Neural crest cell (in vitro differentiated cells): ENCODE measurements at regions not wholly inside any gene's neighbourhood (a gene's known extent, or its start where the extent isn't known, plus 50 kb on each side); places are given as distances from the start of the nearest gene placed in this dataset.
"Not testable (repeated sequence)": the region's sequence is repeated elsewhere in the genome, so short reads cannot be mapped to it uniquely, and the experiment has no call there.

Source experiments
- DNase-seq: peaks from one replicate; pipeline ENCODE4 v3.0.0; 2021; ENCODE audit warnings: low read depth, mixed read lengths, low spot score
- H3K27ac Mint-ChIP-seq: one replicate; pipeline ENCODE4 v1.8.0; 2021; ENCODE audit warnings: mild to moderate bottlenecking, mixed read lengths; ENCODE audit not compliant: unreplicated experiment
- H3K27me3 Mint-ChIP-seq: 2 replicates; pipeline ENCODE4 v1.8.0; 2021; ENCODE audit warnings: low read depth, mild to moderate bottlenecking, mixed read lengths
- H3K36me3 Mint-ChIP-seq: 2 replicates; pipeline ENCODE4 v1.8.0; 2021; ENCODE audit warnings: low read depth, mild to moderate bottlenecking, mixed read lengths
- H3K4me1 Mint-ChIP-seq: 2 replicates; pipeline ENCODE4 v1.8.0; 2021; ENCODE audit warnings: mixed read lengths
- H3K4me3 Mint-ChIP-seq: one replicate; pipeline ENCODE4 v1.8.0; 2021; ENCODE audit warnings: mild to moderate bottlenecking, mixed read lengths
- H3K9me3 Mint-ChIP-seq: 2 replicates; pipeline ENCODE4 v1.8.0; 2021; ENCODE audit warnings: mixed read lengths
- TF ChIP-seq, protein P1 (sequence below): fragments of 200-600 bp; sonication (generic); conservative IDR thresholded peaks from 2 replicates; pipeline ENCODE4 v1.5.0; 2021; ENCODE audit warnings: antibody characterized with exemption, mild to moderate bottlenecking

DNA sequence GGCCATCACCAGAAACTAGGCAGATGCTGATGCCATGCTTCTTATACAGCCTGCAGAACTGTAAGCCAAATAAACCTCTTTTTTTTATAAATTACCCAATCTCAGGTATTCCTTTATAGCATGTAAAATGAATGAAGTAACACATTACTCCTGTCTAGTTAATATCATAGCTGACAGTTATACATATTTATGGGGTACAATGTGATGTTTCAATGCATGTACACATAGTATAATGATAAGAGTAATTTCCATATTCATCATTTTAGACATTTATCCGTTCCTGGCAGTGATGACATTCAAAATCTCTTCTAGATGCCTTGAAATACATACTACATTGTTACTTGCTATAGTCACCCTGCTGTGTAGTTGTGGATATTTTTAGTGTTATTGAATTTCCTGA lies 85.4 kb upstream of the SLC35F3 start:
- Mint-ChIP-seq H3K4me3 (no peak overlapping the region), H3K36me3 (no peaks in the 10 kb centered on the region), H3K27me3 (peaks cover 31% of the 10 kb centered on the region), H3K27ac (no peak overlapping the region), H3K9me3 (no peaks in the 10 kb centered on the region), H3K4me1 (no peaks in the 10 kb centered on the region)
- DNase-seq: no peak
- TF ChIP-seq, protein P1, sequence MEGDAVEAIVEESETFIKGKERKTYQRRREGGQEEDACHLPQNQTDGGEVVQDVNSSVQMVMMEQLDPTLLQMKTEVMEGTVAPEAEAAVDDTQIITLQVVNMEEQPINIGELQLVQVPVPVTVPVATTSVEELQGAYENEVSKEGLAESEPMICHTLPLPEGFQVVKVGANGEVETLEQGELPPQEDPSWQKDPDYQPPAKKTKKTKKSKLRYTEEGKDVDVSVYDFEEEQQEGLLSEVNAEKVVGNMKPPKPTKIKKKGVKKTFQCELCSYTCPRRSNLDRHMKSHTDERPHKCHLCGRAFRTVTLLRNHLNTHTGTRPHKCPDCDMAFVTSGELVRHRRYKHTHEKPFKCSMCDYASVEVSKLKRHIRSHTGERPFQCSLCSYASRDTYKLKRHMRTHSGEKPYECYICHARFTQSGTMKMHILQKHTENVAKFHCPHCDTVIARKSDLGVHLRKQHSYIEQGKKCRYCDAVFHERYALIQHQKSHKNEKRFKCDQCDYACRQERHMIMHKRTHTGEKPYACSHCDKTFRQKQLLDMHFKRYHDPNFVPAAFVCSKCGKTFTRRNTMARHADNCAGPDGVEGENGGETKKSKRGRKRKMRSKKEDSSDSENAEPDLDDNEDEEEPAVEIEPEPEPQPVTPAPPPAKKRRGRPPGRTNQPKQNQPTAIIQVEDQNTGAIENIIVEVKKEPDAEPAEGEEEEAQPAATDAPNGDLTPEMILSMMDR: no peak

DNA sequence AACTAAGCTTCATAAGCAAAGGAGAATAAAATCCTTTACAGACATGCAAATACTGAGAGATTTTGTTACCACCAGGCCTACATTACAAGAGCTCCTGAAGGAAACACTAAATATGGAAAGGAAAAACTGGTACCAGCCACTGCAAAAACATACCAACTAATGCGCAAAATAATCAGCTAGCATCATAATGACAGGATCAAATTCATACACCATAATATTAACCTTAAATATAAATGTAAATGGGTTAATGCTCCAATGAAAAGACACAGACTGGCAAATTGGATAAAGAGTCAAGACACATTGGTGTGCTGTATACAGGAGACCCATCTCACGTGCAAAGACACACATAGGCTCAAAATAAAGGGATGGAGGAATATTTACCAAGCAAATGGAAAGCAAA lies 80.3 kb upstream of the SLC35F3 start:
- Mint-ChIP-seq H3K9me3 (peaks cover 13% of the 10 kb centered on the region), H3K27me3 (peaks cover 29% of the 10 kb centered on the region)
- H3K4me1 Mint-ChIP-seq, H3K36me3 Mint-ChIP-seq, DNase-seq, H3K27ac Mint-ChIP-seq, H3K4me3 Mint-ChIP-seq: not testable (repeated sequence)

- peaks cover 35% of the 10 kb centered on the region for H3K27me3 Mint-ChIP-seq
- not testable (repeated sequence) for H3K36me3 Mint-ChIP-seq, DNase-seq, H3K4me1 Mint-ChIP-seq, H3K4me3 Mint-ChIP-seq, H3K27ac Mint-ChIP-seq
- H3K9me3 Mint-ChIP-seq: peaks cover 15% of the 10 kb centered on the region
These were observed 76.5 kb upstream of the SLC35F3 start for GRCh38 chr1:233827937-233828336.

DNA sequence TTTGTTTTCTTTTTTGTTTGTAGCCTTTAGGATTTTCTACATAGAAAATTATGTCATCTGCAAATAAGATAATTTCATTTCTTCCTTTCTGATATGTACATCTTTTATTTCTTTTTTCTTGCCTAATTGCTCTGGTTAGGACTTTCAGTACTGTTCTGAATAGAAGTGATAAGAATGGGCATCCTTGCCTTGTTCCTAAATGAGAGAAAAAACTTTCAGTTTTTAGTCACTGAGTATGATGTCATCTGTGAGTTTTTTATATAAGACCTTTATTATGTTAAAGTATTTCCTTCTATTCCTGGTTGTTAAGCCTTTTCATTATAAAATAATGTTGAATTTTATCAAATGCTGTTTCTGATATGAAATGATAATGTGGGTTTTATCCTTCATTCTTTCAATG lies 76.0 kb upstream of the SLC35F3 start:
- TF ChIP-seq, protein P1: no peak
- H3K27me3 Mint-ChIP-seq: peaks cover 34% of the 10 kb centered on the region
- no peaks in the 10 kb centered on the region for H3K4me1 Mint-ChIP-seq
- H3K9me3 Mint-ChIP-seq: peaks cover 15% of the 10 kb centered on the region
- no peak for DNase-seq
- no peak overlapping the region for H3K4me3 Mint-ChIP-seq
- peaks cover 5% of the 10 kb centered on the region for H3K36me3 Mint-ChIP-seq
- H3K27ac Mint-ChIP-seq: no peak overlapping the region

- TF ChIP-seq, protein P1: no peak
- H3K9me3 Mint-ChIP-seq: peaks cover 2% of the 10 kb centered on the region
- H3K27me3 Mint-ChIP-seq: peaks cover 20% of the 10 kb centered on the region
- DNase-seq: no peak
- no peaks in the 10 kb centered on the region for H3K36me3 Mint-ChIP-seq
- H3K4me1 Mint-ChIP-seq: no peaks in the 10 kb centered on the region
- no peak overlapping the region for H3K27ac Mint-ChIP-seq
- no peak overlapping the region for H3K4me3 Mint-ChIP-seq
These were observed 69.9 kb upstream of the SLC35F3 start for GRCh38 chr1:233834609-233835008.

DNA sequence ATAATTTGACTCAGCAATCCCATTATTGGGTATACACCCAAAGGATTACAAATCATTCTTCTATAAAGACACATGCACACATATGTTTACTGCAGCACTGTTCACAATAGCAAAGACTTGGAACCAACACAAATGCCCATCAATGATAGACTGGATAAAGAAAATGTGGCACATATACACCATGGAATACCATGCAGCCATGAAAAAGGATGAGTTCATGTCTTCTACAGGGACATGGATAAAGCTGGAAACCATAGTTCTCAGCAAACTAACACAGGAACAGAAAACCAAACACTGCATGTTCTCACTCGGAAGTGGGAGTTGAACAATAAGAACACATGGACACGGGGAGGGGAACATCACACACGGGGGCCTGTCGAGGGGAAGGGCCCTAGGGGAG lies 66.3 kb upstream of the SLC35F3 start:
- H3K4me3 Mint-ChIP-seq, DNase-seq, H3K36me3 Mint-ChIP-seq, H3K27me3 Mint-ChIP-seq, H3K27ac Mint-ChIP-seq, H3K4me1 Mint-ChIP-seq, H3K9me3 Mint-ChIP-seq: not testable (repeated sequence)

DNA sequence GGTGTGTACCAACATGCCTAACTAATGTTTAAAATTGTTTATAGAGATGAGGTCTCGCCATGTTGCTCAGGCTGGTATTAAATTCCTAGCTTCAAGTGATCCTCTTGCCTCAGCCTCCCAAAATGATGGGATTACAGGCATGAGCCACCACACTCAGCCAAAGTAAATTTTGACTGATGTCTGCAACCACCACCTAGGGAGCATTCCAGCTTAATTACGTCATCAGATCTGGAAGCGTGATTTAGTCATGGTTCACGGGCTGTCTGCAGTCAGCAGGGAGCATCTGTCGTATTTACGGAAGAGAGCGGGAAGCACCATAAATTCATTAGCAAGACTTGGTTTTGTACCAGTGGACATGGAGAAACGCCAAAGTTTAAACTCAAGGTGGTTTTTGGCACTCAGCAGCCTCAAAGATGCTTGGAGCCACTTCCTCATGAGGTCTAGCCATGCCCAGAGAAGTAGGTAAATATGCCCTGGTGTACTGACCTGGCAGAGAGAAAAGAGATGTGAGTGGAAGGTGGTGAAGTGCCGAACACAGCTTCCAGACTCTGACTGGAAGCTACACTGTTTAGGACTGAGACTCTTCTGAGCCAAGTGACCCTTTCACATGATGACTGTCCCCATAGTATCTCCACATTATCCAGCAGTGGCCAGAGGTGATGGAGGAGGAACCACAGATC lies 60.8 kb upstream of the SLC35F3 start:
- Mint-ChIP-seq H3K27me3 (peaks cover 23% of the 10 kb centered on the region), H3K9me3 (peaks cover 4% of the 10 kb centered on the region), H3K4me3 (no peak overlapping the region), H3K4me1 (no peaks in the 10 kb centered on the region), H3K36me3 (peaks cover 3% of the 10 kb centered on the region), H3K27ac (no peak overlapping the region)
- TF ChIP-seq, protein P1: no peak
- no peak for DNase-seq
